ENCODE measurements at regions not wholly inside any gene's neighbourhood (a gene's known extent, or its start where the extent isn't known, plus 50 kb on each side); places are given as distances from the start of the nearest gene placed in this dataset.

- Histone ChIP-seq H3K4me2 (no peak overlapping the region), H2AFZ (ENCODE audit: low read depth) (no peak overlapping the region), H3K27ac (ENCODE audit: low read depth in 2 of 2, low read length in 1 of 2) (no peak overlapping the region), H3K9me2 (no peaks in the 10 kb centered on the region), H4K20me1 (ENCODE audit: insufficient read depth) (no peaks in the 10 kb centered on the region), H3K9ac (no peak overlapping the region), H3K4me3 (ENCODE audit: low read depth in 2 of 2, low read length in 1 of 2) (no peak overlapping the region), H3K9me3 (no peaks in the 10 kb centered on the region), H3F3A (replicated peaks; ENCODE audit: insufficient read depth) (no peaks in the 10 kb centered on the region), H3K36me3 (replicated peaks in 1 of 2; ENCODE audit: control insufficient read depth in 1 of 2, insufficient read depth in 2 of 2, low read length in 1 of 2) (no peaks in the 10 kb centered on the region), H3K27me3 (ENCODE audit: insufficient read depth) (no peaks in the 10 kb centered on the region), H3K4me1 (ENCODE audit: control insufficient read depth in 1 of 2, insufficient read depth in 2 of 2, low read depth in 1 of 2, low read length in 1 of 2) (peaks cover 0 to 11% of the 10 kb centered on the region in 2 experiments; a peak in 2 of 4 replicates), H3K79me2 (ENCODE audit: insufficient read depth) (no peaks in the 10 kb centered on the region)
- POLR2A ChIA-PET = no interaction called here
- no peak for TF ChIP-seq EP300 (IDR thresholded peaks at IDR 0.05; ENCODE audit: borderline replicate concordance in 1 of 2, low read depth in 1 of 2, low read length in 1 of 2)
- no peak for TF ChIP-seq TEAD4 (IDR thresholded peaks at IDR 0.05; ENCODE audit: borderline replicate concordance, insufficient read depth)
- no peak for TF ChIP-seq JUND (IDR thresholded peaks at IDR 0.05)
- TF ChIP-seq SIN3A (IDR thresholded peaks at IDR 0.05; ENCODE audit: borderline replicate concordance, low read depth, low read length) = no peak
- no peak for TF ChIP-seq USF1 (IDR thresholded peaks at IDR 0.05; ENCODE audit: borderline replicate concordance, low read depth)
- TF ChIP-seq RFX5 (IDR thresholded peaks at IDR 0.05; ENCODE audit: low read length) = no peak
- TF ChIP-seq RXRA (IDR thresholded peaks at IDR 0.05; ENCODE audit: borderline replicate concordance, low read depth) = no peak
- no peak for TF ChIP-seq REST (IDR thresholded peaks at IDR 0.05; ENCODE audit: low read depth, low read length)
- no peak for TF ChIP-seq CHD2 (IDR thresholded peaks at IDR 0.05; ENCODE audit: low read length, partially characterized antibody)
- no peak for TF ChIP-seq FOSL2 (IDR thresholded peaks at IDR 0.05; ENCODE audit: borderline replicate concordance, low read depth)
- TF ChIP-seq TAF1 (IDR thresholded peaks at IDR 0.05; ENCODE audit: borderline replicate concordance, low read depth, low read length) = no peak
- TF ChIP-seq RCOR1 (IDR thresholded peaks at IDR 0.05; ENCODE audit: low read length) = no peak
- no peak for TF ChIP-seq CTCF (IDR thresholded peaks at IDR 0.05)
- 48% methylated on average over 2 of the region's 2 CpGs for WGBS (ENCODE audit: low lambda C conversion rate)
- CTCF ChIA-PET = interaction anchor here (0.6 to 5.9 kb wide), 5 partner anchors 13 to 371 kb away, joined by 3 to 76 read pairs (median 3); no protein-coding TSS in a partner anchor
- DNase-seq = no peak
Observed at GRCh38 chr3:181329024-181329423, 339.5 kb upstream of the DNAJC19 start.

Measured in SK-N-SH (cell line).